HUES6 (cell line): ENCODE measurements at regions not wholly inside any gene's neighbourhood (a gene's known extent, or its start where the extent isn't known, plus 50 kb on each side); places are given as distances from the start of the nearest gene placed in this dataset.
"Not testable (repeated sequence)": the region's sequence is repeated elsewhere in the genome, so short reads cannot be mapped to it uniquely, and the experiment has no call there.

ENCODE experiments used
- H3K27ac ChIP-seq: 2 replicates; pipeline ENCODE4 v1.7.0; 2013; ENCODE audit warnings: low read depth, mild to moderate bottlenecking, low read length, inconsistent platforms
- H3K27me3 ChIP-seq: 2 replicates; pipeline ENCODE4 v1.6.1; 2013; ENCODE audit warnings: low read length; ENCODE audit not compliant: control insufficient read depth, insufficient read depth
- H3K36me3 ChIP-seq: 2 replicates; pipeline ENCODE4 v1.6.1; 2013; ENCODE audit warnings: low read length; ENCODE audit not compliant: control insufficient read depth, insufficient read depth
- H3K4me1 ChIP-seq: 2 replicates; pipeline ENCODE4 v1.6.1; 2013; ENCODE audit warnings: low read length; ENCODE audit not compliant: control insufficient read depth, insufficient read depth
- H3K4me3 ChIP-seq: 2 replicates; pipeline ENCODE4 v1.5.1; 2013; ENCODE audit warnings: low read depth, low read length
- H3K9ac ChIP-seq: one replicate; pipeline ENCODE4 v1.6.1; 2013; ENCODE audit warnings: mild to moderate bottlenecking, low read length
- H3K9me3 ChIP-seq: 2 replicates; pipeline ENCODE4 v1.6.1; 2013; ENCODE audit warnings: low read depth, low read length; ENCODE audit not compliant: control insufficient read depth, insufficient read depth

GRCh38 chr20:19834287-19834686, 76.2 kb downstream of the RIN2 start:
- H3K9ac ChIP-seq, result no peak overlapping the region
- H3K4me3 ChIP-seq, result no peak overlapping the region

DNA sequence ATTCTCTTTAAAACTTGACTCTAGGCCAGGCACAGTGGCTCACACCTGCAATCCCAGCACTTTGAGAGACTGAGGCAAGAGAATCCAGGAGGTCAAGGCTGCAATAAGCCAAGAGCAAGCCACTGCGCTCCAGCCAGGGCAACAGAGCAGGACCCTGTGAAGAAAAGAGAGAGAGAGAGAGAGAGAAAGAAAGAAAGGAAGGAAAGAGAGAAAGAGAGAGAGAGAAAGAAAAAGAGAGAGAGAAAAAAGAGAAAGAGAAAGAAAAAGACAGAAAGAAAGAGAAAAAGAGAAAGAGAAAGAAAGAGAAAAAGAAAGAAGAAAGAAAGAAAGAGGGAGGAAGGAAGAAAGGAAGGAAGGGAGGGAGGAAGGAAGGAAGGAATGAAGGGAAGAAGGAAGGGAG, 76.7 kb downstream of the RIN2 start:
- Histone ChIP-seq H3K27ac (no peak overlapping the region), H3K4me1 (peaks cover 3% of the 10 kb centered on the region; the same call in 1 of the 2 replicates), H3K36me3 (no peaks in the 10 kb centered on the region), H3K4me3 (no peak overlapping the region), H3K9ac (no peak overlapping the region), H3K9me3 (no peaks in the 10 kb centered on the region), H3K27me3 (no peaks in the 10 kb centered on the region)

More at GRCh38 chr20:19834287-19834686, 76.2 kb downstream of the RIN2 start:
- H3K9me3 ChIP-seq, result no peaks in the 10 kb centered on the region
- no peak overlapping the region for H3K27ac ChIP-seq
- H3K36me3 ChIP-seq, result no peaks in the 10 kb centered on the region
- H3K27me3 ChIP-seq, result no peaks in the 10 kb centered on the region
- H3K4me1 ChIP-seq, result peaks cover 3% of the 10 kb centered on the region; the same call in 1 of the 2 replicates

- Histone ChIP-seq H3K36me3 (no peaks in the 10 kb centered on the region), H3K4me1 (peaks cover 3% of the 10 kb centered on the region; the same call in 1 of the 2 replicates), H3K9ac (no peak overlapping the region), H3K9me3 (no peaks in the 10 kb centered on the region), H3K27me3 (no peaks in the 10 kb centered on the region), H3K4me3 (no peak overlapping the region), H3K27ac (no peak overlapping the region)
These were observed 77.6 kb downstream of the RIN2 start for GRCh38 chr20:19835533-19836222.

- Histone ChIP-seq H3K27me3 (no peaks in the 10 kb centered on the region), H3K27ac (no peak overlapping the region), H3K9me3 (no peaks in the 10 kb centered on the region; the same call in 1 of the 2 replicates), H3K4me1 (peaks cover 3% of the 10 kb centered on the region; the same call in 1 of the 2 replicates), H3K4me3 (no peak overlapping the region), H3K36me3 (no peaks in the 10 kb centered on the region), H3K9ac (no peak overlapping the region)
These were observed 80.4 kb downstream of the RIN2 start for GRCh38 chr20:19838468-19838867.

GRCh38 chr20:19839053-19839452, 81.0 kb downstream of the RIN2 start:
- Histone ChIP-seq H3K9ac (no peak overlapping the region), H3K27ac (no peak overlapping the region), H3K36me3 (no peaks in the 10 kb centered on the region), H3K27me3 (no peaks in the 10 kb centered on the region), H3K4me1 (peaks cover 3% of the 10 kb centered on the region; the same call in 1 of the 2 replicates), H3K9me3 (no peaks in the 10 kb centered on the region; the same call in 1 of the 2 replicates), H3K4me3 (no peak overlapping the region)

GRCh38 chr20:19840111-19840710, 82.2 kb downstream of the RIN2 start:
- H3K9ac ChIP-seq, result no peak overlapping the region
- no peaks in the 10 kb centered on the region for H3K27me3 ChIP-seq
- H3K27ac ChIP-seq, result no peak overlapping the region
- H3K4me1 ChIP-seq, result peaks cover 3% of the 10 kb centered on the region; the same call in 1 of the 2 replicates
- H3K9me3 ChIP-seq, result no peaks in the 10 kb centered on the region; the same call in 1 of the 2 replicates
- H3K36me3 ChIP-seq, result no peaks in the 10 kb centered on the region
- H3K4me3 ChIP-seq, result no peak overlapping the region

- no peak overlapping the region for H3K9ac ChIP-seq
- H3K4me3 ChIP-seq, result no peak overlapping the region
- no peaks in the 10 kb centered on the region for H3K27me3 ChIP-seq
- H3K4me1 ChIP-seq, result no peaks in the 10 kb centered on the region
- H3K36me3 ChIP-seq, result no peaks in the 10 kb centered on the region
- no peaks in the 10 kb centered on the region; the same call in 1 of the 2 replicates for H3K9me3 ChIP-seq
- no peak overlapping the region for H3K27ac ChIP-seq
These were observed 83.7 kb downstream of the RIN2 start for GRCh38 chr20:19841740-19842139.

DNA sequence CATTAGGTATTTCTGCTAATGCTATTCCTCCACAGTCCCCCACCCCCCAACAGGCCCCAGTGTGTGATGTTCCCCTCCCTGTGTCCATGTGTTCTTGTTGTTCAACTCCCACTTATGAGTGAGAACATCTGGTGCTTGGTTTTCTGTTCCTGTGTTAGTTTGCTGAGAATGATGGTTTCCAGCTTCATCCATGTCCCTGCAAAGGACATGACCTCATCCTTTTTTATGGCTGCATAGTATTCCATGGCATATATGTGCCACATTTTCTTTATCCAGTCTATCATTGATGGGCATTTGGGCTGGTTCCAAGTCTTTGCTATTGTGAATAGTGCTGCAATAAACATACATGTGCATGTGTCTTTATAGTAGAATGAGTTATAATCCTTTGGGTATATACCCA, 86.8 kb downstream of the RIN2 start:
- not testable (repeated sequence) for H3K4me1 ChIP-seq, H3K27me3 ChIP-seq

GRCh38 chr20:19847383-19847782, 89.3 kb downstream of the RIN2 start:
- no peaks in the 10 kb centered on the region for H3K36me3 ChIP-seq
- no peaks in the 10 kb centered on the region for H3K27me3 ChIP-seq
- no peak overlapping the region for H3K4me3 ChIP-seq
- H3K9me3 ChIP-seq, result no peaks in the 10 kb centered on the region
- no peak overlapping the region for H3K9ac ChIP-seq
- H3K27ac ChIP-seq, result no peak overlapping the region
- H3K4me1 ChIP-seq, result 0 out of 2 replicates have a peak, but pooled peaks cover 4% of the 10 kb centered on the region

More for the DNA sequence above, 86.8 kb downstream of the RIN2 start:
- H3K4me3 ChIP-seq, H3K9ac ChIP-seq, H3K36me3 ChIP-seq, H3K27ac ChIP-seq, H3K9me3 ChIP-seq: not testable (repeated sequence)

- Histone ChIP-seq H3K4me3 (no peak overlapping the region), H3K27me3 (no peaks in the 10 kb centered on the region), H3K27ac (no peak overlapping the region), H3K36me3 (no peaks in the 10 kb centered on the region), H3K9me3 (no peaks in the 10 kb centered on the region), H3K9ac (no peak overlapping the region), H3K4me1 (0 out of 2 replicates have a peak, but pooled peaks cover 4% of the 10 kb centered on the region)
These were observed 91.5 kb downstream of the RIN2 start for GRCh38 chr20:19849341-19850197.

DNA sequence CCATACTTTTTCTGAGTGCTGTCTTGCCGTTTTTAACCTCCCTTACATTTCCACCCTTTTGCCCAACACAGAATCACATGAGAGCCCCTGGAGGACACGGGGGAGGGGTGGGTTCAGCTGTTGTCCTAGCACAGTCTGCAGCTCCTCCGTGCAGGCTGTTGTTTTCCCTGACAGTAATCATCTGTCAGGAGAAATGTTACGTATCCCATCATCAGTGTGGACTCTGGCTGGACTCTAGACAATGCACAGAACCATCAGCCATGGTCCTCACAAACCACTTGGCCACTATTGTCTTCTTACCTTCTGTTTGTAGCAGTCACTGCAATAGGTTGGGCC, 92.1 kb downstream of the RIN2 start:
- Histone ChIP-seq H3K27ac (no peak overlapping the region), H3K4me1 (0 out of 2 replicates have a peak, but pooled peaks cover 4% of the 10 kb centered on the region), H3K4me3 (no peak overlapping the region), H3K9me3 (no peaks in the 10 kb centered on the region), H3K36me3 (no peaks in the 10 kb centered on the region), H3K27me3 (no peaks in the 10 kb centered on the region), H3K9ac (no peak overlapping the region)
